NT2/D1 (cell line): ENCODE measurements at regions not wholly inside any gene's neighbourhood (a gene's known extent, or its start where the extent isn't known, plus 50 kb on each side); places are given as distances from the start of the nearest gene placed in this dataset.

ENCODE experiments used
- DNase-seq: peaks from one replicate; pipeline ENCODE4 v3.0.0-alpha.2; 2011; ENCODE audit warnings: low read depth, low spot score
- H3K27me3 ChIP-seq: 2 replicates; pipeline ENCODE4 v1.6.0; 2011; ENCODE audit warnings: mild to moderate bottlenecking; ENCODE audit not compliant: insufficient read length, insufficient read depth
- H3K36me3 ChIP-seq: 2 replicates; pipeline ENCODE4 v1.6.1; 2011; ENCODE audit warnings: mild to moderate bottlenecking, low read length, mixed read lengths; ENCODE audit not compliant: insufficient read depth, insufficient read length
- H3K4me1 ChIP-seq: 2 replicates; pipeline ENCODE4 v1.5.1; 2011; ENCODE audit not compliant: insufficient read depth, insufficient read length
- H3K4me3 ChIP-seq: 2 replicates; pipeline ENCODE4 v1.5.1; 2011; ENCODE audit warnings: low read depth; ENCODE audit not compliant: insufficient read length
- H3K9ac ChIP-seq: 2 replicates; pipeline ENCODE4 v1.6.0; 2011; ENCODE audit warnings: low read depth; ENCODE audit not compliant: insufficient read length
- H3K9me3 ChIP-seq: 2 replicates; pipeline ENCODE4 v1.5.1; 2011; ENCODE audit warnings: mild to moderate bottlenecking, low read length; ENCODE audit not compliant: insufficient read depth
- SUZ12 ChIP-seq: IDR thresholded peaks from 2 replicates; pipeline ENCODE4 v1.6.1; 2011; ENCODE audit not compliant: insufficient read length, insufficient read depth; ENCODE audit errors: extremely low read depth
- YY1 ChIP-seq: IDR thresholded peaks from 2 replicates; pipeline ENCODE4 v1.6.1; 2011; ENCODE audit not compliant: insufficient read length, insufficient read depth
- ZNF274 ChIP-seq: IDR thresholded peaks from 2 replicates; pipeline ENCODE4 v1.6.1; 2011; ENCODE audit warnings: mild to moderate bottlenecking, low read depth, low read length

GRCh38 chrX:6783912-6784311 lies 249.0 kb upstream of the VCX3A start:
- Histone ChIP-seq H3K4me1 (no peaks in the 10 kb centered on the region), H3K9me3 (no peaks in the 10 kb centered on the region), H3K4me3 (no peak overlapping the region), H3K36me3 (no peaks in the 10 kb centered on the region), H3K9ac (no peak overlapping the region), H3K27me3 (no peaks in the 10 kb centered on the region)
- DNase-seq = no peak
- no peak for TF ChIP-seq YY1
- no peak for TF ChIP-seq SUZ12
- no peak for TF ChIP-seq ZNF274

GRCh38 chrX:6782831-6783230 lies 247.9 kb upstream of the VCX3A start:
- Histone ChIP-seq H3K9me3 (no peaks in the 10 kb centered on the region), H3K9ac (no peak overlapping the region), H3K4me1 (no peaks in the 10 kb centered on the region), H3K4me3 (no peak overlapping the region), H3K27me3 (no peaks in the 10 kb centered on the region), H3K36me3 (no peaks in the 10 kb centered on the region)
- no peak for DNase-seq
- no peak for TF ChIP-seq YY1
- TF ChIP-seq ZNF274 = no peak
- TF ChIP-seq SUZ12 = no peak

DNA sequence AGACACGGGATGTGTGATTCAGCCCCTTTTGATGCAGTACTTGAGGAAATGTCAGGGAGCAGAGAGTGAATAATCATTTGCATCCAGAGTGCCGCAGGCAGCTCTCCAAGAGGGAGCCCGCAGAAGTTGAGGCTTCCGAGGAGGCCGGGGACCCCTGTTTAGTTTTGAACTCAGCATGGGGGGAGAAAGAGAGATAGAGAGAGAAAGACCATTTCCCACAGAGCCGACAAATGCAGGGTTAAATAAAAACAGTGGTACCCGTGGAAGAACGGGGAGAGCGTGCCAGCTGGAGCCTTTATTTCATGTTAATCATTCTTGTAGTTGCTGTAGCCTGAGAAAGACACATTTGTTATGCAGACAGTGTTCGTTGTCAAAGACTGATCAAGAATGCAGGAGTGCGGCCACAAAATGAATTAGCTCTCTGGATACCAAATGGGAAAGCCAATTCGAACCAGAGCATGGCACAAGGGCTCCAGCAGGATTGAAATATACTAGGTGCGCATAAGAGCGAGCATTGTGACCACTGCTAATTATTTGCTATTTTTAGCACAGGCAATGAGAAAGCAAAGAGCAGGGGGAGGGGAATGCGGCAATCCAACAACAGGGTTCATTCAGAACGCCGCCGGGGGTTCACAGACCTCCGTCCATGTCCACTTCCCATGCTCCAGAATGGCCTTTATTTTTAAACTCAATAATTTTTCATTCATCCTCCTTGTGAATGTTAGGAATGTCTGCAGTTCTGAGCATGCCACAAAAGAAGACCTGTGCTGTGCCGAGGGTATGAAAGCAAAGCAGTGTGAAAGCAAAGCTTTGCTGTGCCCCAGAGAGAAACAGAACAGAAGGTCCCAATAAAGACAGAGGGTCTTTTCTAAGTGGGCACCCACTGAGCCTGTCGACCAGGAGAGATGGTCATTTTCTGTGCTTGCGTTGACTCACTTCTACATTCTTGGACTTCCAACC lies 243.9 kb upstream of the VCX3A start:
- no peak overlapping the region for H3K4me3 ChIP-seq
- H3K9me3 ChIP-seq = no peaks in the 10 kb centered on the region
- DNase-seq = peak; percentile 74
- H3K9ac ChIP-seq = no peak overlapping the region
- H3K36me3 ChIP-seq = no peaks in the 10 kb centered on the region
- no peaks in the 10 kb centered on the region for H3K4me1 ChIP-seq
- H3K27me3 ChIP-seq = no peaks in the 10 kb centered on the region
- no peak for TF ChIP-seq ZNF274
- TF ChIP-seq YY1 = no peak
- no peak for TF ChIP-seq SUZ12

- no peak overlapping the region for H3K9ac ChIP-seq
- H3K36me3 ChIP-seq = no peaks in the 10 kb centered on the region
Observed at GRCh38 chrX:6777238-6778002, 242.5 kb upstream of the VCX3A start.

GRCh38 chrX:6770936-6771335 lies 236.0 kb upstream of the VCX3A start:
- Histone ChIP-seq H3K4me1 (no peaks in the 10 kb centered on the region), H3K9ac (no peak overlapping the region), H3K27me3 (no peaks in the 10 kb centered on the region), H3K4me3 (no peak overlapping the region), H3K9me3 (no peaks in the 10 kb centered on the region), H3K36me3 (no peaks in the 10 kb centered on the region)
- no peak for DNase-seq
- TF ChIP-seq SUZ12 = no peak
- TF ChIP-seq YY1 = no peak
- TF ChIP-seq ZNF274 = no peak

More at GRCh38 chrX:6777238-6778002, 242.5 kb upstream of the VCX3A start:
- no peak for TF ChIP-seq YY1
- no peak for TF ChIP-seq ZNF274
- no peak for TF ChIP-seq SUZ12
- H3K4me1 ChIP-seq = no peaks in the 10 kb centered on the region
- H3K27me3 ChIP-seq = no peaks in the 10 kb centered on the region
- no peaks in the 10 kb centered on the region for H3K9me3 ChIP-seq
- no peak for DNase-seq
- no peak overlapping the region for H3K4me3 ChIP-seq

DNA sequence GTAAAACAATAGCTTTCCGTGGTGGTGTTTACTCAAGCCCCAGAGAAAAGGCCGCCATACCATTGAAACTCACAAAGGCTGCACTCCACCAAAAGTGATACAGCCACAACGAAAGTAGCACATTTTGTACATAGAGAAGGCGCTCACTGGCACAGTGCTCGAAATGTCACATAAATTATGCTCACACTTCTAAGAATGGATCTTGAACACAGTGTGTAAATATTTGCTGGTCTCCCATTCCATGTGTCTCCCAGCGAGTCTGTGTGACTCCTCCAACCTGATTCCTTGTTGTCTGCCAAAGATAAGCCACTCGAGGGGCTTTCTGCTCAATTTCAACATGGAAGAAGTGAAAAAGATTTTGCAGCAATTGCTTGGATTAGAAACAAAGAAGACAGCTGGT lies 234.0 kb upstream of the VCX3A start:
- no peak for TF ChIP-seq SUZ12
- TF ChIP-seq YY1 = no peak
- no peak for TF ChIP-seq ZNF274
- no peak for DNase-seq
- Histone ChIP-seq H3K4me3 (no peak overlapping the region), H3K27me3 (no peaks in the 10 kb centered on the region), H3K4me1 (no peaks in the 10 kb centered on the region), H3K9ac (no peak overlapping the region), H3K9me3 (no peaks in the 10 kb centered on the region), H3K36me3 (no peaks in the 10 kb centered on the region)

DNA sequence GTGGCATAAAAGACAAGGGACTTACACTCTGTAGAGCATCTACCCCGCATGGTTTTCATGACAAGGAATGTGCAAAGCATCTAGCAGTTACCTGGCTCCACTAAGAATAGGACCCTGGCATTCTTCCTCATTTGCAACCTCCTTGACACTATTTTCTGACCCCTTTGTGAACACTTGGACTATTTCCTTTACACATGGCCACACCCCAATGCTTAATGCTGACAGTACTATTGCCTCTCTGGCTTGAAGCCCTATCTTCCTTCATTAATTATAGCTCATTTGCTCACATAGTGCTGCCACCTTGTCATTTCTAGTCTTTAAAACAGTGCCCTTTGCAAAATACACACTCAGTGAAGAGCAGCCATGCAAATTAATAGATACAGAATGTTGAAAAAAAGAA lies 226.3 kb upstream of the VCX3A start:
- no peaks in the 10 kb centered on the region for H3K9me3 ChIP-seq
- no peak for DNase-seq
- TF ChIP-seq YY1 (no peak), SUZ12 (no peak), ZNF274 (no peak)
- H3K4me3 ChIP-seq = no peak overlapping the region
- no peak overlapping the region for H3K9ac ChIP-seq
- H3K4me1 ChIP-seq = no peaks in the 10 kb centered on the region
- H3K36me3 ChIP-seq = no peaks in the 10 kb centered on the region
- H3K27me3 ChIP-seq = no peaks in the 10 kb centered on the region
